H9 (cell line): ENCODE measurements at regions not wholly inside any gene's neighbourhood (a gene's known extent, or its start where the extent isn't known, plus 50 kb on each side); places are given as distances from the start of the nearest gene placed in this dataset.
"Not testable (repeated sequence)": the region's sequence is repeated elsewhere in the genome, so short reads cannot be mapped to it uniquely, and the experiment has no call there.

ENCODE experiments used
- DNase-seq: peaks from one replicate; pipeline ENCODE4 v3.0.0-alpha.2; 2017
- H2AFZ ChIP-seq: one replicate; pipeline ENCODE4 v1.6.1; 2013; ENCODE audit warnings: mild to moderate bottlenecking, low read length, control low read depth, moderate library complexity
- H2AK5ac ChIP-seq: 2 replicates; pipeline ENCODE4 v1.6.1; 2013; ENCODE audit warnings: low read length, control low read depth, mixed read lengths; ENCODE audit not compliant: insufficient read length
- H2BK120ac ChIP-seq: one replicate; pipeline ENCODE4 v1.6.1; 2013; ENCODE audit warnings: low read depth, mild to moderate bottlenecking, low read length, control low read depth, inconsistent platforms; ENCODE audit not compliant: poor library complexity, severe bottlenecking
- H2BK12ac ChIP-seq: 2 replicates; pipeline ENCODE4 v1.6.1; 2013; ENCODE audit warnings: low read length, control low read depth, mixed read lengths, low read depth; ENCODE audit not compliant: insufficient read length
- H2BK15ac ChIP-seq: 2 replicates; pipeline ENCODE4 v1.6.1; 2013; ENCODE audit warnings: low read depth, low read length, control low read depth
- H2BK20ac ChIP-seq: one replicate; pipeline ENCODE4 v1.6.1; 2013; ENCODE audit warnings: low read depth, mild to moderate bottlenecking, low read length, control low read depth, inconsistent platforms; ENCODE audit not compliant: poor library complexity, severe bottlenecking
- H2BK5ac ChIP-seq: 2 replicates; pipeline ENCODE4 v1.6.1; 2013; ENCODE audit warnings: low read length, control low read depth, mixed read lengths; ENCODE audit not compliant: insufficient read length
- H3K14ac ChIP-seq: 2 replicates; pipeline ENCODE4 v1.6.1; 2013; ENCODE audit warnings: low read length, control low read depth; ENCODE audit not compliant: insufficient read depth
- H3K18ac ChIP-seq: 2 replicates; pipeline ENCODE4 v1.6.1; 2013; ENCODE audit warnings: low read depth, mild to moderate bottlenecking, mixed read lengths, low read length, control low read depth; ENCODE audit not compliant: insufficient read length
- H3K23ac ChIP-seq: 2 replicates; pipeline ENCODE4 v1.6.1; 2013; ENCODE audit warnings: low read length, control low read depth, mixed read lengths, low read depth; ENCODE audit not compliant: insufficient read length
- H3K23me2 ChIP-seq: 2 replicates; pipeline ENCODE4 v1.6.1; 2013; ENCODE audit warnings: low read depth, mild to moderate bottlenecking, mixed read lengths, low read length, control low read depth; ENCODE audit not compliant: insufficient read length, poor library complexity, severe bottlenecking
- H3K27ac ChIP-seq: 2 replicates; pipeline ENCODE4 v1.5.1; 2013; ENCODE audit warnings: low read length, control low read depth, mixed read lengths, low read depth; ENCODE audit not compliant: insufficient read length
- H3K27me3 ChIP-seq: 2 replicates; pipeline ENCODE4 v1.6.1; 2013; ENCODE audit warnings: low read length, control low read depth, inconsistent platforms; ENCODE audit not compliant: insufficient read depth
- H3K4ac ChIP-seq: 2 replicates; pipeline ENCODE4 v1.6.1; 2013; ENCODE audit warnings: low read depth, mild to moderate bottlenecking, control low read depth, inconsistent platforms, low read length, moderate library complexity
- H3K4me1 ChIP-seq: 2 replicates; pipeline ENCODE4 v1.6.1; 2013; ENCODE audit warnings: low read length, control low read depth, inconsistent platforms; ENCODE audit not compliant: insufficient read depth
- H3K4me2 ChIP-seq: 2 replicates; pipeline ENCODE4 v1.6.1; 2013; ENCODE audit warnings: low read length, control low read depth, mixed read lengths; ENCODE audit not compliant: insufficient read length, insufficient read depth
- H3K56ac ChIP-seq: 2 replicates; pipeline ENCODE4 v1.6.1; 2013; ENCODE audit warnings: low read depth, mild to moderate bottlenecking, mixed read lengths, low read length, control low read depth; ENCODE audit not compliant: insufficient read length
- H3K79me1 ChIP-seq: 2 replicates; pipeline ENCODE4 v1.6.1; 2013; ENCODE audit warnings: low read depth, mild to moderate bottlenecking, moderate library complexity, low read length, control low read depth, inconsistent platforms; ENCODE audit not compliant: insufficient read depth, poor library complexity, severe bottlenecking
- H3K79me2 ChIP-seq: 2 replicates; pipeline ENCODE4 v1.6.1; 2013; ENCODE audit warnings: low read length, control low read depth, inconsistent platforms; ENCODE audit not compliant: insufficient read depth
- H3K9ac ChIP-seq: 2 replicates; pipeline ENCODE4 v1.6.1; 2013; ENCODE audit warnings: low read length, control low read depth, mixed read lengths; ENCODE audit not compliant: insufficient read length; ENCODE audit errors: extremely low read depth
- H3K9me3 ChIP-seq: one replicate; pipeline ENCODE4 v1.6.1; 2013; ENCODE audit warnings: low read depth, low read length, inconsistent platforms; ENCODE audit not compliant: control insufficient read depth
- H3T11ph ChIP-seq: one replicate; pipeline ENCODE4 v1.6.1; 2013; ENCODE audit warnings: mild to moderate bottlenecking, low read length, control low read depth, inconsistent platforms
- H4K20me1 ChIP-seq: one replicate; pipeline ENCODE4 v1.6.1; 2013; ENCODE audit not compliant: control insufficient read depth, insufficient read length, insufficient read depth
- H4K5ac ChIP-seq: 2 replicates; pipeline ENCODE4 v1.6.1; 2013; ENCODE audit warnings: low read depth, mild to moderate bottlenecking, mixed read lengths, low read length, control low read depth; ENCODE audit not compliant: insufficient read length
- H4K8ac ChIP-seq: replicated peaks from 2 replicates; pipeline ENCODE4 v1.6.1; 2013; ENCODE audit warnings: low read length, control low read depth, mixed read lengths, low read depth; ENCODE audit not compliant: insufficient read length
- H4K91ac ChIP-seq: 2 replicates; pipeline ENCODE4 v1.6.1; 2013; ENCODE audit warnings: low read depth, mild to moderate bottlenecking, moderate library complexity, mixed read lengths, low read length, control low read depth; ENCODE audit not compliant: insufficient read length
- H3K27ac Mint-ChIP-seq, 3 experiments: 2 replicates in 2 of 3; 3 replicates in 1 of 3; pipeline ENCODE4 v1.8.0; 2020 to 2021; ENCODE audit warnings: mixed read lengths in 3 of 3, mild to moderate bottlenecking in 1 of 3, moderate library complexity in 1 of 3
- H3K27me3 Mint-ChIP-seq: 2 replicates; pipeline ENCODE4 v1.8.0; 2021; ENCODE audit warnings: low read depth, mild to moderate bottlenecking, moderate library complexity, mixed read lengths
- H3K36me3 Mint-ChIP-seq, 3 experiments: 2 replicates in 2 of 3; 3 replicates in 1 of 3; pipeline ENCODE4 v1.8.0; 2020 to 2021; ENCODE audit warnings: low read depth in 3 of 3, mixed read lengths in 3 of 3; ENCODE audit not compliant: insufficient read depth in 1 of 3
- H3K4me1 Mint-ChIP-seq, 2 experiments: 2 replicates each; pipeline ENCODE4 v1.8.0; 2020; ENCODE audit warnings: mixed read lengths in 2 of 2
- H3K4me3 Mint-ChIP-seq, 2 experiments: 2 replicates in 1 of 2; 3 replicates in 1 of 2; pipeline ENCODE4 v1.8.0; 2020 to 2021; ENCODE audit warnings: mild to moderate bottlenecking in 2 of 2, mixed read lengths in 2 of 2, moderate library complexity in 1 of 2
- H3K9me3 Mint-ChIP-seq, 2 experiments: 2 replicates in 1 of 2; 3 replicates in 1 of 2; pipeline ENCODE4 v1.8.0; 2020; ENCODE audit warnings: mild to moderate bottlenecking in 2 of 2, mixed read lengths in 2 of 2, moderate library complexity in 1 of 2
- WGBS: extraction: QIAGEN DNeasy Blood & Tissue Kit; methylation state at CpG from one replicate; pipeline ENCODE4 v1.1.7; 2013; ENCODE audit warnings: missing lambda C conversion rate, low lambda C conversion rate, mixed read lengths; ENCODE audit not compliant: insufficient read length; ENCODE audit errors: extremely low coverage; 5-methylcytosine and 5-hydroxymethylcytosine counted together
- TF ChIP-seq, protein P1 (sequence below): fragments of 200-600 bp; sonication (generic); conservative IDR thresholded peaks from 3 replicates; pipeline ENCODE4 v1.8.0; 2021; ENCODE audit warnings: antibody characterized with exemption, mild to moderate bottlenecking

DNA sequence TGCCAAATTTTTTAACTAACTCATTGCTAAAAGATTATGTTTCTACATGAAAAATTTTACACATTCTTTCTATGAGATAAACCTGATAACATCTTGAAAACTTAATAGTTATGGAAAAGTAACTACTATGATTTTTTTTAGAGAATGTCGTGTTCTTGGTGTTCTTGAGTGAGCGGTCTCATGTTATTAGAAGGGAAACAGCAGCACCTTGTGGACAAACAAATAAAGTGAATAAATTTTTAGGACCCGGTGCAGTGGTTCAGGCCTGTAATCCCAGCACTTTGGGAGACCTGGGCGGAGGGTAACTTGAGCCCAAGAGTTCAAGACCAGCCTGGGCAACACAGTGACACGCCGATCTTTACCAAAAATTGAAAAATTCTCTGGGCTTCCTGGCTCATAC is 166.0 kb downstream of the FOXD4L6 start:
- Mint-ChIP-seq H3K27me3 (peaks cover 65% of the 10 kb centered on the region), H3K9me3 (peaks cover 15% of the 10 kb centered on the region in 2 experiments)
- not testable (repeated sequence) for H2BK12ac ChIP-seq, H2BK120ac ChIP-seq, H3K27ac Mint-ChIP-seq, H3K18ac ChIP-seq, H3K4me1 ChIP-seq, H3K14ac ChIP-seq, H2BK20ac ChIP-seq, H3K23ac ChIP-seq, H3K4ac ChIP-seq, H3K9ac ChIP-seq, H4K5ac ChIP-seq, DNase-seq, H3K9me3 ChIP-seq, H4K8ac ChIP-seq, H3K36me3 Mint-ChIP-seq, H3K27me3 ChIP-seq, H3K79me2 ChIP-seq, H3K56ac ChIP-seq, H3K23me2 ChIP-seq, H2BK5ac ChIP-seq, H4K91ac ChIP-seq, H2AK5ac ChIP-seq, H2AFZ ChIP-seq, H3K4me1 Mint-ChIP-seq, H3T11ph ChIP-seq, H4K20me1 ChIP-seq, H2BK15ac ChIP-seq, H3K4me3 Mint-ChIP-seq, H3K4me2 ChIP-seq, H3K27ac ChIP-seq, H3K79me1 ChIP-seq
- WGBS = no CpG with 5 or more reads among the region's 6 CpGs
- TF ChIP-seq, protein P1, sequence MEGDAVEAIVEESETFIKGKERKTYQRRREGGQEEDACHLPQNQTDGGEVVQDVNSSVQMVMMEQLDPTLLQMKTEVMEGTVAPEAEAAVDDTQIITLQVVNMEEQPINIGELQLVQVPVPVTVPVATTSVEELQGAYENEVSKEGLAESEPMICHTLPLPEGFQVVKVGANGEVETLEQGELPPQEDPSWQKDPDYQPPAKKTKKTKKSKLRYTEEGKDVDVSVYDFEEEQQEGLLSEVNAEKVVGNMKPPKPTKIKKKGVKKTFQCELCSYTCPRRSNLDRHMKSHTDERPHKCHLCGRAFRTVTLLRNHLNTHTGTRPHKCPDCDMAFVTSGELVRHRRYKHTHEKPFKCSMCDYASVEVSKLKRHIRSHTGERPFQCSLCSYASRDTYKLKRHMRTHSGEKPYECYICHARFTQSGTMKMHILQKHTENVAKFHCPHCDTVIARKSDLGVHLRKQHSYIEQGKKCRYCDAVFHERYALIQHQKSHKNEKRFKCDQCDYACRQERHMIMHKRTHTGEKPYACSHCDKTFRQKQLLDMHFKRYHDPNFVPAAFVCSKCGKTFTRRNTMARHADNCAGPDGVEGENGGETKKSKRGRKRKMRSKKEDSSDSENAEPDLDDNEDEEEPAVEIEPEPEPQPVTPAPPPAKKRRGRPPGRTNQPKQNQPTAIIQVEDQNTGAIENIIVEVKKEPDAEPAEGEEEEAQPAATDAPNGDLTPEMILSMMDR = peak; percentile 43; the same call in 1 of the 3 replicates
